GM10266 (cell line): ENCODE measurements at regions not wholly inside any gene's neighbourhood (a gene's known extent, or its start where the extent isn't known, plus 50 kb on each side); places are given as distances from the start of the nearest gene placed in this dataset.

Experiments
- DNase-seq: peaks from one replicate; pipeline ENCODE4 v3.0.0; 2012; ENCODE audit errors: extremely low spot score
- CTCF ChIP-seq: IDR thresholded peaks from 2 replicates; pipeline ENCODE4 v1.5.1; 2012; ENCODE audit warnings: mild to moderate bottlenecking, low read depth; ENCODE audit not compliant: control insufficient read depth, insufficient read depth; ENCODE audit errors: missing control alignments

DNA sequence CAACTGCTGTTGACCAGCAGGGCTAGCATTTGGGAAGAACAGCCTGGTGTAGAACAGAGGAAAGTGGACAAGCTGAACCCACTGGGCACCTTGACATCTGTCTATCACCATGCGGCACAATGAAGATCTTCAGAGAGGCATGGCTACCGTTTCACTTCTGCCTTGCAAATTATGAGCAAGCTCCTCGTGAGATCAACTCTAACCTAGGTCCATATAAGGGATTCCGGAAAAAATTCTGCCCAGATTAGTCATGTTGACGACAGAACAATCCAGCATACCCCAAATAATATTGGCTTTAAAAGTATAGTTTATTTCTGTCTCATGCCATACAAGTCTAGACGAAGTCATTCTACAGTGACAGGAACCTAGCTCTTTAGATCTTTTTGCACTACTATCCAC, 91.6 kb upstream of the ATF7IP start:
- DNase-seq = no peak

GRCh38 chr12:14275111-14275510, 90.4 kb upstream of the ATF7IP start:
- no peak for TF ChIP-seq CTCF
- DNase-seq = no peak

More for the DNA sequence above, 91.6 kb upstream of the ATF7IP start:
- no peak for TF ChIP-seq CTCF

DNA sequence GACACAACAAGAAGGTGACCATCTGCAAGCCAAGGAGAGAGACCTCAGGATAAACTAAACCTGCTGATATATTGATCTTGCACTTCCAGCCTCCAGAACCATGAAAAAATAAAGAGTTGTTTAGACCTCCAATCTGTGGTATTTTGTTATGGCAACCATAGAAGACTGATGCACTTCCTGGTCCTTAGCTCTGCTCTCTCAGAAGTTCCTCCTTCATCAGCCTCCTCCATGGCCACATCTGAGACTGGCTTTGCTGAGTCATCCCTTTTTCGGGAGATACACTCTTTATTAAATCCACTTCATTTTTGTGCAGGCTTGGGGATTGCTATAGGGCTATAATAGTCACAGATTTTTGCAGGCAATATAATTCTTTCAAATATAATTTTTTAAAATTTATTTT, 89.6 kb upstream of the ATF7IP start:
- no peak for TF ChIP-seq CTCF
- DNase-seq = no peak

DNA sequence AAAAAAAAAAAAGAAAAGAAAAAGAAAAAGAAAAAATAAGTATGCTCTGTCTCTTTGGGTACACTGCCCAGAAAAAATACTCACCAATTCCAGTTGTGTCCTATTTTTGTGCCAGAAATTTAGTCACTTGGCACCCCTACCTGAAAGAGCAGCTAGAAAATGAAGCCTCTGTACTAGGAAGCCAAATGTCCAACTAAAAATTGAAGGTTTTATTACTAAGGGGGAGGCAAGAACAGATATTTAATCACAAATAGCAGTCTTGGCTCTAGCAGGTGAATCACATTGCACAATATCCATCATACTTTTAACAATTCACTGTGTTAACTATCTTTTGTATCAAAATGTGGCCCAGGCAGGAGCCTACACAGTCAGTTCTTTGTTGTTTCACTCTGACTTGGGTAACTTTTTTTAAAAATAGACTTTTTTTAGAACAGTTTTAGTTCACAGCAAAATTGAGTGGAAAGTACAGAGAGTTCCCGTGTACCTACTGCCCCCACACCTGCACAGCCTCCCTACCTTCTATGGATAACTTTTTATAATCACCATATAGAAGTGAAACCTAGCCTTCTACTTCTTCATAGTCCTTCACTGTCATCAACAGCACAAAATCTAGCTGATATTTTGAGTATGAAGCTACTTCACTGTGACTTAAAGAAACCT, 87.1 kb upstream of the ATF7IP start:
- no peak for TF ChIP-seq CTCF
- peak; percentile 9 for DNase-seq

- no peak for TF ChIP-seq CTCF
- no peak for DNase-seq
Observed at GRCh38 chr12:14279845-14280244, 85.6 kb upstream of the ATF7IP start.

DNA sequence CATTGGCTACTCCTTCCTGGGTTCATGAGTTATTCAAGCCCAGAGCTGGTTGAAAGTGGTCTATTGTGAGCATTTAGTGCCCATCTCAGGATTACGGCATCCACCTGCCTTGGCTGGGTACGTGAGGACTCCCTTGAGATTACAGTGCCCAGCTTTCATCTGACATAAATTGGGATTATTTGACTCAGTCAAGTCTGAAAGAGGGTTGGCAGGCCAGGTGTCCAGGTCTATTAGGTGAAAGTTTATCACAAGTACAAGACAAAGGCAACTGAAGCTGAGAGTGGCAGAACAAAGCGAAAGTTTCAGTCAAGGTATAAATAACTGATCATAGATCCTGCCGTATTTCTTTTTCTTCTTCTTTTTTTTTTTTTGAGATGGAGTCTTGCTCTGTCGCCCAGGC, 84.6 kb upstream of the ATF7IP start:
- TF ChIP-seq CTCF = no peak
- DNase-seq = peak; percentile 8

GRCh38 chr12:14281539-14281938, 83.9 kb upstream of the ATF7IP start:
- no peak for DNase-seq
- no peak for TF ChIP-seq CTCF
